Activated CD4-positive, alpha-beta T cell treated with anti-CD3 and anti-CD28 coated beads for 48 hours (primary cell): ENCODE measurements at regions not wholly inside any gene's neighbourhood (a gene's known extent, or its start where the extent isn't known, plus 50 kb on each side); places are given as distances from the start of the nearest gene placed in this dataset.
"Not testable (repeated sequence)": the region's sequence is repeated elsewhere in the genome, so short reads cannot be mapped to it uniquely, and the experiment has no call there.

Source experiments
- DNase-seq: peaks from one replicate; pipeline ENCODE4 v3.0.0-alpha.2; 2020

DNA sequence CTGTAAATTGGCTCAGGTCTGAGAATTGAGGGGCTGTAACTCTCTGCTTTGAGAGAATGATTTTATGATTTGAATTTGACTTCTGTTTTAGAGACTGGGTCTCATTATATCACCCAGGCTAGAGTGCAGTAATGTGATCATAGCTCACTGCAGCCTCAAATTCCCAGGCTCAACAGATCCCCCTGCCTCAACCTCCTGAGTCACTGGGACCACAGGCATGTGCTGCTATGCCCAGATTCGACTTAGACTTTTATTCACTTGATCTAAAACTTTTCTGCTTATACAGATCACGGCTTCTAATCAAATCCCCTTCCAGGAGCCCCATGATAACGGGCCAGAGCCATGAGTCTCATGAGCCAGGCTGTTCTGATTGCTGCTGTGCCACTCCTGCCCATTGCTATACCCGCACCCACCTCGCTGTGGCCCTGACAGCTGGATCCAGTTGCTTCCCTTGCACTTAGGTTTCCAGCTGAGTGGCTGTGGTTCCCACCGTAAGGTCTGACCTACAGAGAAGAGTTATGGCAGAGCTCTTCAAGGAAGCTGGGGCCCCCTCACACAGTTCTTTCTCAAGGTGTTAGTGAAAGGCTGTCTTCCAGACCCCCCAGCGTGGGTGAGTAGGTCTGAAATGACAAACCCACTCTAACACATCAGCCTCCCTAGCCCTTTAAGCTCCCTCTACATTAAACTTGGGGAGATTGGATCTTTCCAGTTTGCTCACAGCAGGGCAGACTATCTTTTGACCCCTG lies 251.2 kb upstream of the SGCG start:
- no peak for DNase-seq

- no peak for DNase-seq
Observed at GRCh38 chr13:22931576-22931975, 249.2 kb upstream of the SGCG start.

- not testable (repeated sequence) for DNase-seq
Observed at GRCh38 chr13:22932632-22933412, 248.0 kb upstream of the SGCG start.

DNA sequence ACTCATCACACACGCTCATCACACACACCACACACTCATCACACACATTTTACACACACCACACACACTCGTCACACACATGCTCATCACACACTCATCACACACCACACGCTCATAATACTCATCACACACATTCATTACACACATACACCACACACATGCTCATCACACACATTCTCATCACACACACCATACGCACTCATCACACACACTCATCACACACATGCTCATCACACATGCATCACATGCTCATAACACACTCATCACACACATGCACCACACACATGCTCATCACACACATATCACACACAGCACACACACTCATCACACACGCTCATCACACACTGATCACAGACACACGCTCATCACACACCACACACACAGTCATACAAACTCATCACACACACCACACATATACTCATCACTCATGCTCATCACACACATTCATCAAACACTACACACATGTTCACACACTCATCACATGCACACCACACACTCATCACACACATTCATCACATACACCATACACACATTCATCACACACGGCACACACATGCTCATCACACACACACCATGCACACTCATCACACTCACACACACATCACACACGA lies 247.1 kb upstream of the SGCG start:
- DNase-seq: no peak

- no peak for DNase-seq
Observed at GRCh38 chr13:22934744-22935523, 245.8 kb upstream of the SGCG start.

- DNase-seq: no peak
Observed at GRCh38 chr13:22936228-22936627, 244.6 kb upstream of the SGCG start.

GRCh38 chr13:22937241-22937640 lies 243.5 kb upstream of the SGCG start:
- no peak for DNase-seq

GRCh38 chr13:22937953-22938352 lies 242.8 kb upstream of the SGCG start:
- no peak for DNase-seq

DNA sequence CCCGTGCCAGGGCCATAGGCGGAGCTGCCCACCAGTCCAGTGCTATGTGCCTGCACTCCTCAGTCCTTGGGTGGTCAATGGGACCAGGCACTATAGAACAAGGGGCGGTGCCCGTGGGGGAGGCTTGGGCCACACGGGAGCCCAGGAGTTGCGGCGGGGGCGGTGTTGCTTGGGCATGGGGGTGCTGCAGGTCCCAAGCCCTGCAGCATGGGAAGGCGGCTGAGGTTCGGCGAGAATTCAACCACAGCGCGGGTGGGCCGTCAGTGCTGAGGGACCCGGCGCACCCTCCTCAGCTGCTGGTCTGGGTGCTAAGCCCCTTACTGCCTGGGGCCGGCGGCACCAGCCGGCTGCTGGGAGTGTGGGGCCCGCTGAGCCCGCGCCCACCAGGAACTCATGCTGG lies 242.2 kb upstream of the SGCG start:
- no peak for DNase-seq

GRCh38 chr13:22939157-22939556 lies 241.6 kb upstream of the SGCG start:
- no peak for DNase-seq

DNA sequence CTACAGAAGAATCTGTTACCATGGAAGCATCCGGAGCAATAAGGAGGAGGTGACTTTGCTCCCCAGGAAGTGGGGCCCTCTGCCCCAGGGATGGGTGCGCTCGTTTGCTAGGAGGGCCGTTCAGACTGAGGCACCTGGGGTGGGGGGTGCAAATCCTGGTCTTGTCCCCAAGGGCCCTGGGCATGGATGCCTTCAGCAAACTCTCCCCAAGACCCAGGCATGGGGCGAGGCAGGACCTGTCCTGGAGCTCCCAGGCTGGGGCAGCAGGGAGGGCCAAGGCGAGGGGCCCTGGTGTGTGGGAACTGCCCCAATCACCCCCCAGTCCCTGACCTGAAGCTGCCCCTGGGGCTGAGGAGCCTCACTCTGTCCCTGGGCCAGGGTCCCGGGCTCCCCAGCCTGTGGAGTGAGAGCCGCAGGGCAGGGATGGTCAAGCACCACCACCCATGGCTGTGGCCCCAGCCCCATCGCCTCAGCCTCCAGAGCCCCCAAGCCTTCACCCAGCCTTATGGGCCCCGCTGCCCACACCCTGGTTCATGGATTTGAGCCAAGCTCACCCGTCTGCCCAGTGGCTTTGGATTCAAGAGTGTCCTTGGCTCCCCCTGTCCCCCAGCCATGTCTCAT lies 240.6 kb upstream of the SGCG start:
- no peak for DNase-seq

DNA sequence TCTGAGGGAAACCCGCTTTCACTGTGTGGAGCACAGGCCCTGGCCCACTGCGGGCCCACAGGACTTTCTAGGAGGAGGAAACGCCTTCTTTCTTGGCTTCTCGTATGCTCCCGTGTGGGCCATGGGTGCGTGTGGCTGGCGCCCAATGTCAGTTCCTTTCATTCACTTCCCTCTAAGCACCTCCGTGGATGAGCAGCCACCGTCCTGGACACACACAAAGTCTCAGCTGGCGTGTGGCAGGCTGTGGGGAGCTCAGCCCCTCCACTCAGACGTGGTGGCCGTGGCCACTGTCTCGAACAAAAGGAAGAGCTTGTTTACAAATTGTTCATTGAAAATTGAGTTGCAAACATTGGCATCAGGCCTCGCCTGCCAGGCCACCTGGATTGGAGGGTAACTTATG lies 240.0 kb upstream of the SGCG start:
- no peak for DNase-seq

- not testable (repeated sequence) for DNase-seq
Observed at GRCh38 chr13:22941495-22941894, 239.3 kb upstream of the SGCG start.

- not testable (repeated sequence) for DNase-seq
Observed at GRCh38 chr13:22942831-22943230, 237.9 kb upstream of the SGCG start.

DNA sequence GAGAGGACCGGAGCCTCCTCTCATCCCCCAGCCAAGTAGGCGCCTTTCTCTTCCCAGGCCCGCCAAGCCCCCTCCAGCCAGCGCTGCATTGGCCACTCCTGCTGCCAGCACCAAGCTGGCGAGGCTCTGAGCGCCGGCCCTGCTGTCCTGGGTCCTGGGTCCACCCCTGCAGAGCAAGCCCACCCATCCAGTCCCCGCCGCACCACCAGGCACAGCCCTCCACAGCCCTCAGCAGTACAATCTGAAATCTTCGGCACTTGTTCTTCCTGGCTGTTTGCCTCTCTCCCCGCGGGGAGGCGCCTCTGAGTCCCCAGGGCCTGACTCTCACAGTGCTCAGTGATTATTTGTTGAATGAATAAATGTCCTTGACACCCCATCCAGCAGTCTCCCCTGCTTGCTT lies 236.4 kb upstream of the SGCG start:
- no peak for DNase-seq

- DNase-seq: no peak
Observed at GRCh38 chr13:22945321-22946226, 235.2 kb upstream of the SGCG start.

GRCh38 chr13:22948421-22948820 lies 232.4 kb upstream of the SGCG start:
- no peak for DNase-seq

- not testable (repeated sequence) for DNase-seq
Observed at GRCh38 chr13:22952018-22952417, 228.8 kb upstream of the SGCG start.

DNA sequence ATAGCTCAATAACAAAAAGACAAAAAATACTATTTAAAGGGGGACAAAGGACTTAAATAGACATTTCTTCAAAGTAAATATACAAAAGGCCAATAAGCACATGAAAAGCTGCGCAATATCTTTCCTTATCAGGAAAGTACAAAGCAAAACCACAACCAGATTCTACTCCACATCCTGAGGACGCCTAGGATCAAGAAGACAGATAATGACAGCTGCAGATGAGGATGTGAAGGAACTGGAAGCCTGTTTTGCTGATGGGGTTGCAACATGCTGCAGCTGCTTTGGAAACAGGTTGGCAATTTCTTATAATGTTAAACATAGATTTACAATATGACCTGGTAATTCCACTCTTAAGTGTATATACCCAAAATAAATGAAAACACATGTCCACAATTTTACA lies 225.6 kb upstream of the SGCG start:
- not testable (repeated sequence) for DNase-seq

GRCh38 chr13:22956456-22957115 lies 224.2 kb upstream of the SGCG start:
- not testable (repeated sequence) for DNase-seq

GRCh38 chr13:22959859-22960258 lies 220.9 kb upstream of the SGCG start:
- not testable (repeated sequence) for DNase-seq
